Breast epithelium (tissue), 3 donors: ENCODE measurements at regions not wholly inside any gene's neighbourhood (a gene's known extent, or its start where the extent isn't known, plus 50 kb on each side); places are given as distances from the start of the nearest gene placed in this dataset.
"Not testable (repeated sequence)": the region's sequence is repeated elsewhere in the genome, so short reads cannot be mapped to it uniquely, and the experiment has no call there.

ENCODE experiments used
- POLR2A ChIP-seq: fragments of 450-650 bp; IDR thresholded peaks from one replicate; pipeline ENCODE4 v1.6.1; 2016; ENCODE audit warnings: antibody characterized with exemption, mild to moderate bottlenecking, moderate library complexity
- POLR2AphosphoS5 ChIP-seq, 3 donors: sonication (generic); formaldehyde crosslinking; IDR thresholded peaks; one replicate each; pipeline ENCODE4 v1.6.1; 2017; ENCODE audit warnings: antibody characterized with exemption in 3 of 3
- TF ChIP-seq, protein P1 (sequence below), 3 donors: fragments of 450-650 bp; IDR thresholded peaks; one replicate each; pipeline ENCODE4 v1.5.1; 2016 to 2017; ENCODE audit warnings: antibody characterized with exemption in 3 of 3, mild to moderate bottlenecking in 3 of 3, moderate library complexity in 3 of 3

GRCh38 chr7:42554932-42555331 lies 317.9 kb upstream of the GLI3 start:
- TF ChIP-seq, protein P1, sequence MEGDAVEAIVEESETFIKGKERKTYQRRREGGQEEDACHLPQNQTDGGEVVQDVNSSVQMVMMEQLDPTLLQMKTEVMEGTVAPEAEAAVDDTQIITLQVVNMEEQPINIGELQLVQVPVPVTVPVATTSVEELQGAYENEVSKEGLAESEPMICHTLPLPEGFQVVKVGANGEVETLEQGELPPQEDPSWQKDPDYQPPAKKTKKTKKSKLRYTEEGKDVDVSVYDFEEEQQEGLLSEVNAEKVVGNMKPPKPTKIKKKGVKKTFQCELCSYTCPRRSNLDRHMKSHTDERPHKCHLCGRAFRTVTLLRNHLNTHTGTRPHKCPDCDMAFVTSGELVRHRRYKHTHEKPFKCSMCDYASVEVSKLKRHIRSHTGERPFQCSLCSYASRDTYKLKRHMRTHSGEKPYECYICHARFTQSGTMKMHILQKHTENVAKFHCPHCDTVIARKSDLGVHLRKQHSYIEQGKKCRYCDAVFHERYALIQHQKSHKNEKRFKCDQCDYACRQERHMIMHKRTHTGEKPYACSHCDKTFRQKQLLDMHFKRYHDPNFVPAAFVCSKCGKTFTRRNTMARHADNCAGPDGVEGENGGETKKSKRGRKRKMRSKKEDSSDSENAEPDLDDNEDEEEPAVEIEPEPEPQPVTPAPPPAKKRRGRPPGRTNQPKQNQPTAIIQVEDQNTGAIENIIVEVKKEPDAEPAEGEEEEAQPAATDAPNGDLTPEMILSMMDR (IDR thresholded peaks at IDR 0.05) = not testable (repeated sequence)
- not testable (repeated sequence) for TF ChIP-seq POLR2A; POLR2AphosphoS5 (IDR thresholded peaks at IDR 0.05)
